Smooth muscle cell (in vitro differentiated cells): ENCODE measurements at regions not wholly inside any gene's neighbourhood (a gene's known extent, or its start where the extent isn't known, plus 50 kb on each side); places are given as distances from the start of the nearest gene placed in this dataset.

ENCODE experiments used
- DNase-seq: peaks from one replicate; lab custom pipeline; 2025; ENCODE audit not compliant: unreplicated experiment; lab: John Stamatoyannopoulos, UW
- H2AFZ ChIP-seq: fragments of 200-600 bp; sonication (generic); 2 replicates; pipeline ENCODE4 v1.6.0; 2016; ENCODE audit warnings: antibody characterized with exemption, low read depth, mild to moderate bottlenecking
- H3F3A ChIP-seq: fragments of 200-600 bp; sonication (generic); 2 replicates; pipeline ENCODE4 v1.6.0; 2017; ENCODE audit warnings: antibody characterized with exemption, low read depth
- H3K27ac ChIP-seq: fragments of 200-600 bp; sonication (generic); 2 replicates; pipeline ENCODE4 v1.5.1; 2016; ENCODE audit warnings: low read depth, mild to moderate bottlenecking
- H3K27me3 ChIP-seq: fragments of 200-600 bp; sonication (generic); 2 replicates; pipeline ENCODE4 v1.6.1; 2016; ENCODE audit warnings: low read depth, mild to moderate bottlenecking
- H3K36me3 ChIP-seq: fragments of 200-600 bp; sonication (generic); 2 replicates; pipeline ENCODE4 v1.5.1; 2016; ENCODE audit warnings: low read depth
- H3K4me1 ChIP-seq: fragments of 200-600 bp; sonication (generic); 2 replicates; pipeline ENCODE4 v1.5.1; 2016; ENCODE audit warnings: low read depth
- H3K4me2 ChIP-seq: fragments of 200-600 bp; sonication (generic); 2 replicates; pipeline ENCODE4 v1.6.0; 2016; ENCODE audit warnings: mild to moderate bottlenecking
- H3K4me3 ChIP-seq: fragments of 200-600 bp; sonication (generic); 2 replicates; pipeline ENCODE4 v1.5.1; 2016; ENCODE audit warnings: mild to moderate bottlenecking
- H3K79me2 ChIP-seq: fragments of 200-600 bp; sonication (generic); 2 replicates; pipeline ENCODE4 v1.6.0; 2016; ENCODE audit warnings: low read depth, mild to moderate bottlenecking
- H3K9ac ChIP-seq: fragments of 200-600 bp; sonication (generic); 2 replicates; pipeline ENCODE4 v1.6.0; 2016; ENCODE audit warnings: low read depth
- H3K9me3 ChIP-seq: fragments of 200-600 bp; sonication (generic); replicated peaks from 2 replicates; pipeline ENCODE4 v1.5.1; 2016; ENCODE audit warnings: low read depth
- H4K20me1 ChIP-seq: fragments of 200-600 bp; sonication (generic); 2 replicates; pipeline ENCODE4 v1.6.0; 2016; ENCODE audit warnings: low read depth
- CTCF ChIP-seq: fragments of 200-600 bp; sonication (generic); IDR thresholded peaks from 2 replicates; pipeline ENCODE4 v1.5.1; 2017; ENCODE audit warnings: borderline replicate concordance, mild to moderate bottlenecking, antibody characterized with exemption; ENCODE audit not compliant: insufficient read depth, poor library complexity, severe bottlenecking
- WGBS: methylation state at CpG from one replicate; pipeline ENCODE4 v1.1.7; 2016; ENCODE audit warnings: low lambda C conversion rate; 5-methylcytosine and 5-hydroxymethylcytosine counted together

- peaks cover 28% of the 10 kb centered on the region for H3K27me3 ChIP-seq
- no peak overlapping the region for H3K4me2 ChIP-seq
- no peak overlapping the region for H3K27ac ChIP-seq
- H3K36me3 ChIP-seq: no peaks in the 10 kb centered on the region
- DNase-seq: no peak
- H3K79me2 ChIP-seq: no peaks in the 10 kb centered on the region
- H3K9me3 ChIP-seq: no peaks in the 10 kb centered on the region
- H4K20me1 ChIP-seq: no peaks in the 10 kb centered on the region
- H3K9ac ChIP-seq: no peak overlapping the region
- H3K4me1 ChIP-seq: no peaks in the 10 kb centered on the region
- no peaks in the 10 kb centered on the region for H3F3A ChIP-seq
- H2AFZ ChIP-seq: no peak overlapping the region
- no peak for TF ChIP-seq CTCF
- 88% methylated on average over 2 of the region's 2 CpGs for WGBS
- H3K4me3 ChIP-seq: no peak overlapping the region
Measured at GRCh38 chr17:36793976-36794375, 143.3 kb upstream of the LHX1 start.

GRCh38 chr17:36807496-36808179 lies 129.6 kb upstream of the LHX1 start:
- Histone ChIP-seq H3K36me3 (no peaks in the 10 kb centered on the region), H3K9ac (no peak overlapping the region), H3K4me2 (peak overlapping the region; percentile 90), H3K9me3 (no peaks in the 10 kb centered on the region), H4K20me1 (no peaks in the 10 kb centered on the region), H3K79me2 (no peaks in the 10 kb centered on the region), H3K4me3 (peak overlapping the region; percentile 45), H2AFZ (no peak overlapping the region), H3F3A (no peaks in the 10 kb centered on the region), H3K27me3 (peaks cover 91% of the 10 kb centered on the region), H3K27ac (no peak overlapping the region), H3K4me1 (peaks cover 11% of the 10 kb centered on the region)
- DNase-seq: no peak
- 13% methylated on average over 35 of the region's 35 CpGs for WGBS
- no peak for TF ChIP-seq CTCF

- H3K27ac ChIP-seq: no peak overlapping the region
- WGBS: 2% methylated on average over 47 of the region's 60 CpGs
- H4K20me1 ChIP-seq: no peaks in the 10 kb centered on the region
- H3K4me2 ChIP-seq: peak overlapping the region; percentile 90
- H3K9ac ChIP-seq: no peak overlapping the region
- no peaks in the 10 kb centered on the region for H3K36me3 ChIP-seq
- peak overlapping the region; percentile 72 for H2AFZ ChIP-seq
- DNase-seq: no peak
- H3F3A ChIP-seq: no peaks in the 10 kb centered on the region
- H3K4me3 ChIP-seq: peak overlapping the region; percentile 45
- no peaks in the 10 kb centered on the region for H3K79me2 ChIP-seq
- H3K4me1 ChIP-seq: peaks cover 11% of the 10 kb centered on the region
- no peak for TF ChIP-seq CTCF
- no peaks in the 10 kb centered on the region for H3K9me3 ChIP-seq
- peaks cover 97% of the 10 kb centered on the region for H3K27me3 ChIP-seq
Measured at GRCh38 chr17:36808180-36808661, 129.1 kb upstream of the LHX1 start.

- Histone ChIP-seq H3K27me3 (peaks cover 80% of the 10 kb centered on the region), H3K9me3 (no peaks in the 10 kb centered on the region)
Measured at GRCh38 chr17:36812762-36813161, 124.5 kb upstream of the LHX1 start.

More at GRCh38 chr17:36812762-36813161, 124.5 kb upstream of the LHX1 start:
- no peaks in the 10 kb centered on the region for H3K79me2 ChIP-seq
- H3K36me3 ChIP-seq: no peaks in the 10 kb centered on the region
- TF ChIP-seq CTCF: no peak
- no peaks in the 10 kb centered on the region for H4K20me1 ChIP-seq
- H2AFZ ChIP-seq: no peak overlapping the region
- H3K4me2 ChIP-seq: no peak overlapping the region
- peaks cover 8% of the 10 kb centered on the region for H3K4me1 ChIP-seq
- no peaks in the 10 kb centered on the region for H3F3A ChIP-seq
- H3K4me3 ChIP-seq: no peak overlapping the region
- H3K9ac ChIP-seq: no peak overlapping the region
- H3K27ac ChIP-seq: no peak overlapping the region
- WGBS: 50% methylated on average over 9 of the region's 9 CpGs
- no peak for DNase-seq
